ENCODE measurements at regions not wholly inside any gene's neighbourhood (a gene's known extent, or its start where the extent isn't known, plus 50 kb on each side); places are given as distances from the start of the nearest gene placed in this dataset.
"Not testable (repeated sequence)": the region's sequence is repeated elsewhere in the genome, so short reads cannot be mapped to it uniquely, and the experiment has no call there.

- not testable (repeated sequence) for TF ChIP-seq CTCF (conservative IDR thresholded peaks at IDR 0.05; ENCODE audit: low read depth, low read length); EZH2 (IDR thresholded peaks at IDR 0.05; ENCODE audit: low read length, unreplicated experiment); EZH2phosphoT487 (IDR thresholded peaks at IDR 0.05; ENCODE audit: borderline replicate concordance, low read length)
These were observed 654.5 kb downstream of the PRIM2 start for GRCh38 chr6:57971956-57972355.
